ENCODE measurements at regions not wholly inside any gene's neighbourhood (a gene's known extent, or its start where the extent isn't known, plus 50 kb on each side); places are given as distances from the start of the nearest gene placed in this dataset.

DNA sequence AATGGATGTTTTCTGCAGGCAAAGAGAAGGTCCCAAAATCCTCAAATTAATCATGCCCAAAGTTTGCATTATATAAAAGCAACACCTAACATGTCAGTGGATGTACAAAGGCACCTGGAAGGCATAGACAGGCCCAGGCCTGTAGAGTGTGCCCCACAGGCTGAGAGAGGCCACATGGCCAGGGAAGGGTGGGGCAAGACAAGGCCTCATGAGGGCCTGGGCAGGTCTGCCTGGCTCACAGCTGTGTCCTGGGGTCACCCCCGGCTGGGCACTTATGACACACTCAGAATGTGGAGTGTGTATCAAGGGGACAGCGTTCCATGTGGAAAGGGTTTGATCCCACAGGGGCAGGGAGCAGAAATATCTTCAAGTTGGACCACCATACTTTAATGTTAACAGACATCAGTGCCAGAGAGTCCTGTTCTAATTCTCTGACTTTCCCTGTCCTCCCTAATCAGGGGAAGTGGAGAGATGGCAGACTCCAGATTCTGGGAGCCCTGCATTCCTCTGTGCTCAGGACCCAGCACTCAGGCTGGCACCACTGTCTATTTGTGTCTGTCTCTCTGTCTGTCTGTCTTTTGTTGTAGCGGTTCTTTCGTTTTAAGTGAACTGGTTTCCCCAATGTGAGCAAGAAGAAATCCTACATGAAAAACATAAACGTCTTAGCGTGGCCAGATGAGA is 178.3 kb upstream of the FOXA2 start:
- Histone ChIP-seq H3K79me2 (ENCODE audit: control insufficient read depth, insufficient read depth, low read length) (no peaks in the 10 kb centered on the region), H3K4me3 (no peak overlapping the region), H3K9me1 (ENCODE audit: control insufficient read depth, insufficient read depth, low read length) (peaks cover 2% of the 10 kb centered on the region), H3K4me1 (replicated peaks in 1 of 2; ENCODE audit: control insufficient read depth in 2 of 2, insufficient read depth in 2 of 2, low read length in 2 of 2) (peaks cover 0 to 2% of the 10 kb centered on the region in 2 experiments; a peak in 3 of 5 replicates), H3K27ac (ENCODE audit: extremely low read depth, low read depth, low read length) (no peak overlapping the region), H2AFZ (ENCODE audit: low read depth, low read length) (no peak overlapping the region), H3K36me3 (ENCODE audit: control insufficient read depth, insufficient read depth, low read length) (no peaks in the 10 kb centered on the region), H3K9ac (ENCODE audit: insufficient read depth in 1 of 2, low read depth in 2 of 2, low read length in 2 of 2) (no peak overlapping the region), H3K9me3 (replicated peaks; ENCODE audit: control insufficient read depth, insufficient read depth, low read depth, low read length) (no peaks in the 10 kb centered on the region), H4K20me1 (replicated peaks; ENCODE audit: control insufficient read depth, insufficient read depth, low read length) (no peaks in the 10 kb centered on the region), H3K4me2 (ENCODE audit: insufficient read depth, low read length) (no peak overlapping the region), H3K27me3 (ENCODE audit: control insufficient read depth in 2 of 2, insufficient read depth in 2 of 2, low read length in 2 of 2) (peaks cover 0 to 23% of the 10 kb centered on the region in 2 experiments; a peak in 1 of 5 replicates)
- POLR2A ChIA-PET: interaction anchor here (0.6 kb wide), 1 partner anchor 63 kb away, joined by 3 read pairs; no protein-coding TSS in a partner anchor
- WGBS (ENCODE audit: insufficient coverage, low coverage, missing lambda C conversion rate): 9% methylated on average over 6 of the region's 6 CpGs
- ATAC-seq: peak; percentile 47; the same call in 1 of the 3 replicates
- TF ChIP-seq RBFOX2 (IDR thresholded peaks at IDR 0.05; ENCODE audit: low read depth, low read length) (no peak), ZNF134 (CRISPR knock-in tag; conservative IDR thresholded peaks at IDR 0.05) (0 out of 2 replicates have a peak, but pooled peaks have one; percentile 42)
- intact Hi-C loops (cut with micrococcal nuclease) (no loop called here), in situ Hi-C loops (cut with MboI) (no loop called here)
- BruUV-seq (replicated peaks): no TSS peak
- DNase-seq (ENCODE audit: extremely low read depth in 1 of 4, low spot score in 3 of 4): no peak
- CTCF ChIA-PET (ENCODE audit: low intra/inter-chr PET ratio): no interaction called here
- no peak for FAIRE-seq

DNA sequence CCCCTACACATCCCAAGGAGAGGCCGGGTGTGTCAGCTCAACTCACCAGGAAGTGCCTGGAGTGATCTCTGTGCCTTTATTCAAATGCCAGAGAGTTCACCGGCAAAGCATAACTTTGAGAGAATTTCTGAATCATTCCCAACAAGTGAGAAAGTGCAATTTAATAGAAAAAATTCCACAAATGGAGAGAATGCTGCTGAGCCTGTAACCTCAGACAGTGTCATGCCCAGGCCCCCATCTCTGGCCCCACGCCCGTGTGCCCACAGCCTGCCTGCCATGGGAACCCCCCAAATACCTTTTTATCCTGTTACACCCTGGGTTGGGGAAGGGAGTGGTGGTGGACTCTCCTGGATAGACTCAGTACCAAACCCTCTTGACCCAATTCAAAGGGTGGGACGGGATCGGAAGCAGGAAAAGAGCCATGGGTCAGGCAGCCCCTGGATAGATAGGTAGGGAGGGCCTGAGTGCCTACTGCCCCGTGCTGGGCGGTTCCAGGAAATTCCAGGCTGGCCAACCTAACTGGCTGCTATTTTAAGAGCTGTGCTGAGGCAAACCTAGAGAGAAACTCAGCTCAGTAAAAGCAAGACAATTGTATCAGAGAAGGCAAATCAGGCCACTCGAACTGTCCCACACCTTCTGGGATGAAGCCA is 179.0 kb upstream of the FOXA2 start:
- ATAC-seq (no peak; the same call in 2 of the 3 replicates), DNase-seq (ENCODE audit: extremely low read depth in 1 of 4, low spot score in 3 of 4) (no peak), FAIRE-seq (no peak)
- Histone ChIP-seq H3K27me3 (ENCODE audit: control insufficient read depth in 2 of 2, insufficient read depth in 2 of 2, low read length in 2 of 2) (peaks cover 0 to 23% of the 10 kb centered on the region in 2 experiments; a peak in 1 of 5 replicates), H3K27ac (ENCODE audit: extremely low read depth, low read depth, low read length) (no peak overlapping the region), H3K79me2 (ENCODE audit: control insufficient read depth, insufficient read depth, low read length) (no peaks in the 10 kb centered on the region), H3K9me3 (replicated peaks; ENCODE audit: control insufficient read depth, insufficient read depth, low read depth, low read length) (no peaks in the 10 kb centered on the region), H3K9ac (ENCODE audit: insufficient read depth in 1 of 2, low read depth in 2 of 2, low read length in 2 of 2) (no peak overlapping the region), H2AFZ (ENCODE audit: low read depth, low read length) (no peak overlapping the region), H3K4me3 (no peak overlapping the region), H3K36me3 (ENCODE audit: control insufficient read depth, insufficient read depth, low read length) (no peaks in the 10 kb centered on the region), H3K9me1 (ENCODE audit: control insufficient read depth, insufficient read depth, low read length) (no peaks in the 10 kb centered on the region), H3K4me1 (replicated peaks in 1 of 2; ENCODE audit: control insufficient read depth in 2 of 2, insufficient read depth in 2 of 2, low read length in 2 of 2) (no peaks in the 10 kb centered on the region; a peak in 2 of 5 replicates), H3K4me2 (ENCODE audit: insufficient read depth, low read length) (no peak overlapping the region), H4K20me1 (replicated peaks; ENCODE audit: control insufficient read depth, insufficient read depth, low read length) (no peaks in the 10 kb centered on the region)
- intact Hi-C loops (cut with micrococcal nuclease): no loop called here
- CTCF ChIA-PET (ENCODE audit: low intra/inter-chr PET ratio): no interaction called here
- POLR2A ChIA-PET: no interaction called here
- 6% methylated on average over 6 of the region's 9 CpGs for whole genome bisulfite sequencing (ENCODE audit: insufficient coverage, low coverage, missing lambda C conversion rate)
- BruUV-seq (replicated peaks): no TSS peak
- in situ Hi-C loops (cut with MboI): no loop called here
- TF ChIP-seq PHTF2 (CRISPR knock-in tag; IDR thresholded peaks at IDR 0.05): no peak
- TF ChIP-seq XRCC5 (IDR thresholded peaks at IDR 0.05; ENCODE audit: low read depth, low read length): no peak
- no peak for TF ChIP-seq ZNF79 (CRISPR knock-in tag; IDR thresholded peaks at IDR 0.05; ENCODE audit: low read depth)
- no peak for TF ChIP-seq SMC3 (conservative IDR thresholded peaks at IDR 0.05; ENCODE audit: insufficient read depth, low read depth, low read length)
- no peak for TF ChIP-seq MITF (IDR thresholded peaks at IDR 0.05)
- TF ChIP-seq PTBP1 (IDR thresholded peaks at IDR 0.05; ENCODE audit: low read depth, low read length): no peak
- TF ChIP-seq HINFP (tag; conservative IDR thresholded peaks at IDR 0.05; ENCODE audit: low read depth): no peak
- TF ChIP-seq, protein P1, sequence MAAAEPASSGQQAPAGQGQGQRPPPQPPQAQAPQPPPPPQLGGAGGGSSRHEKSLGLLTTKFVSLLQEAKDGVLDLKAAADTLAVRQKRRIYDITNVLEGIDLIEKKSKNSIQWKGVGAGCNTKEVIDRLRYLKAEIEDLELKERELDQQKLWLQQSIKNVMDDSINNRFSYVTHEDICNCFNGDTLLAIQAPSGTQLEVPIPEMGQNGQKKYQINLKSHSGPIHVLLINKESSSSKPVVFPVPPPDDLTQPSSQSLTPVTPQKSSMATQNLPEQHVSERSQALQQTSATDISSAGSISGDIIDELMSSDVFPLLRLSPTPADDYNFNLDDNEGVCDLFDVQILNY (CRISPR knock-in tag; IDR thresholded peaks at IDR 0.05): no peak
- no peak for TF ChIP-seq TCFL5 (CRISPR knock-in tag; conservative IDR thresholded peaks at IDR 0.05)

Data from K562 (cell line).